ENCODE measurements at regions not wholly inside any gene's neighbourhood (a gene's known extent, or its start where the extent isn't known, plus 50 kb on each side); places are given as distances from the start of the nearest gene placed in this dataset.

GRCh38 chr22:47928631-47929030, 1166.2 kb downstream of the TBC1D22A start:
- Histone ChIP-seq H3K27me3 (replicated peaks; ENCODE audit: control insufficient read depth, insufficient read depth, low read length, poor library complexity, severe bottlenecking) (no peaks in the 10 kb centered on the region), H3K27ac (ENCODE audit: insufficient read depth, low read length, poor library complexity, severe bottlenecking) (no peak overlapping the region), H3K4me1 (ENCODE audit: control insufficient read depth, insufficient read depth, low read length, poor library complexity, severe bottlenecking) (no peaks in the 10 kb centered on the region), H3K36me3 (ENCODE audit: control insufficient read depth, insufficient read depth, low read length) (no peaks in the 10 kb centered on the region), H3K4me3 (ENCODE audit: insufficient read depth, low read depth, low read length, poor library complexity, severe bottlenecking) (no peak overlapping the region), H3K9me3 (ENCODE audit: control insufficient read depth, low read length) (no peaks in the 10 kb centered on the region)
- DNase-seq: no peak

- Histone ChIP-seq H3K4me1 (ENCODE audit: control insufficient read depth, insufficient read depth, low read length, poor library complexity, severe bottlenecking) (no peaks in the 10 kb centered on the region), H3K36me3 (ENCODE audit: control insufficient read depth, insufficient read depth, low read length) (no peaks in the 10 kb centered on the region), H3K27me3 (replicated peaks; ENCODE audit: control insufficient read depth, insufficient read depth, low read length, poor library complexity, severe bottlenecking) (no peaks in the 10 kb centered on the region), H3K9me3 (ENCODE audit: control insufficient read depth, low read length) (no peaks in the 10 kb centered on the region), H3K27ac (ENCODE audit: insufficient read depth, low read length, poor library complexity, severe bottlenecking) (no peak overlapping the region), H3K4me3 (ENCODE audit: insufficient read depth, low read depth, low read length, poor library complexity, severe bottlenecking) (no peak overlapping the region)
- DNase-seq: no peak
Observed at GRCh38 chr22:47927648-47928210, 1165.3 kb downstream of the TBC1D22A start.

- no peak overlapping the region for H3K4me3 ChIP-seq (ENCODE audit: insufficient read depth, low read depth, low read length, poor library complexity, severe bottlenecking)
- H3K9me3 ChIP-seq (ENCODE audit: control insufficient read depth, low read length): no peaks in the 10 kb centered on the region
- H3K36me3 ChIP-seq (ENCODE audit: control insufficient read depth, insufficient read depth, low read length): no peaks in the 10 kb centered on the region
- no peak for DNase-seq
- no peak overlapping the region for H3K27ac ChIP-seq (ENCODE audit: insufficient read depth, low read length, poor library complexity, severe bottlenecking)
- no peaks in the 10 kb centered on the region for H3K27me3 ChIP-seq (replicated peaks; ENCODE audit: control insufficient read depth, insufficient read depth, low read length, poor library complexity, severe bottlenecking)
- H3K4me1 ChIP-seq (ENCODE audit: control insufficient read depth, insufficient read depth, low read length, poor library complexity, severe bottlenecking): no peaks in the 10 kb centered on the region
Observed at GRCh38 chr22:47923011-47923427, 1160.6 kb downstream of the TBC1D22A start.

GRCh38 chr22:47921906-47922305, 1159.5 kb downstream of the TBC1D22A start:
- no peak overlapping the region for H3K4me3 ChIP-seq (ENCODE audit: insufficient read depth, low read depth, low read length, poor library complexity, severe bottlenecking)
- no peaks in the 10 kb centered on the region for H3K4me1 ChIP-seq (ENCODE audit: control insufficient read depth, insufficient read depth, low read length, poor library complexity, severe bottlenecking)
- H3K9me3 ChIP-seq (ENCODE audit: control insufficient read depth, low read length): no peaks in the 10 kb centered on the region
- H3K27me3 ChIP-seq (replicated peaks; ENCODE audit: control insufficient read depth, insufficient read depth, low read length, poor library complexity, severe bottlenecking): no peaks in the 10 kb centered on the region
- DNase-seq: no peak
- no peaks in the 10 kb centered on the region for H3K36me3 ChIP-seq (ENCODE audit: control insufficient read depth, insufficient read depth, low read length)
- H3K27ac ChIP-seq (ENCODE audit: insufficient read depth, low read length, poor library complexity, severe bottlenecking): no peak overlapping the region

GRCh38 chr22:47920380-47920959, 1158.0 kb downstream of the TBC1D22A start:
- Histone ChIP-seq H3K27ac (ENCODE audit: insufficient read depth, low read length, poor library complexity, severe bottlenecking) (no peak overlapping the region), H3K36me3 (ENCODE audit: control insufficient read depth, insufficient read depth, low read length) (no peaks in the 10 kb centered on the region), H3K4me3 (ENCODE audit: insufficient read depth, low read depth, low read length, poor library complexity, severe bottlenecking) (no peak overlapping the region), H3K27me3 (replicated peaks; ENCODE audit: control insufficient read depth, insufficient read depth, low read length, poor library complexity, severe bottlenecking) (no peaks in the 10 kb centered on the region), H3K4me1 (ENCODE audit: control insufficient read depth, insufficient read depth, low read length, poor library complexity, severe bottlenecking) (no peaks in the 10 kb centered on the region), H3K9me3 (ENCODE audit: control insufficient read depth, low read length) (no peaks in the 10 kb centered on the region)
- DNase-seq: no peak

GRCh38 chr22:47919893-47920292, 1157.4 kb downstream of the TBC1D22A start:
- Histone ChIP-seq H3K4me3 (ENCODE audit: insufficient read depth, low read depth, low read length, poor library complexity, severe bottlenecking) (no peak overlapping the region), H3K36me3 (ENCODE audit: control insufficient read depth, insufficient read depth, low read length) (no peaks in the 10 kb centered on the region), H3K9me3 (ENCODE audit: control insufficient read depth, low read length) (no peaks in the 10 kb centered on the region), H3K27ac (ENCODE audit: insufficient read depth, low read length, poor library complexity, severe bottlenecking) (no peak overlapping the region), H3K4me1 (ENCODE audit: control insufficient read depth, insufficient read depth, low read length, poor library complexity, severe bottlenecking) (no peaks in the 10 kb centered on the region), H3K27me3 (replicated peaks; ENCODE audit: control insufficient read depth, insufficient read depth, low read length, poor library complexity, severe bottlenecking) (no peaks in the 10 kb centered on the region)
- no peak for DNase-seq

- no peaks in the 10 kb centered on the region for H3K4me1 ChIP-seq (ENCODE audit: control insufficient read depth, insufficient read depth, low read length, poor library complexity, severe bottlenecking)
- H3K27ac ChIP-seq (ENCODE audit: insufficient read depth, low read length, poor library complexity, severe bottlenecking): no peak overlapping the region
- no peak for DNase-seq
- H3K4me3 ChIP-seq (ENCODE audit: insufficient read depth, low read depth, low read length, poor library complexity, severe bottlenecking): no peak overlapping the region
- H3K9me3 ChIP-seq (ENCODE audit: control insufficient read depth, low read length): no peaks in the 10 kb centered on the region
- no peaks in the 10 kb centered on the region for H3K27me3 ChIP-seq (replicated peaks; ENCODE audit: control insufficient read depth, insufficient read depth, low read length, poor library complexity, severe bottlenecking)
- H3K36me3 ChIP-seq (ENCODE audit: control insufficient read depth, insufficient read depth, low read length): no peaks in the 10 kb centered on the region
Observed at GRCh38 chr22:47919001-47919441, 1156.6 kb downstream of the TBC1D22A start.

- Histone ChIP-seq H3K4me1 (ENCODE audit: control insufficient read depth, insufficient read depth, low read length, poor library complexity, severe bottlenecking) (no peaks in the 10 kb centered on the region), H3K27me3 (replicated peaks; ENCODE audit: control insufficient read depth, insufficient read depth, low read length, poor library complexity, severe bottlenecking) (no peaks in the 10 kb centered on the region), H3K4me3 (ENCODE audit: insufficient read depth, low read depth, low read length, poor library complexity, severe bottlenecking) (no peak overlapping the region), H3K36me3 (ENCODE audit: control insufficient read depth, insufficient read depth, low read length) (no peaks in the 10 kb centered on the region), H3K9me3 (ENCODE audit: control insufficient read depth, low read length) (no peaks in the 10 kb centered on the region), H3K27ac (ENCODE audit: insufficient read depth, low read length, poor library complexity, severe bottlenecking) (no peak overlapping the region)
- no peak for DNase-seq
Observed at GRCh38 chr22:47918276-47918921, 1155.9 kb downstream of the TBC1D22A start.

- Histone ChIP-seq H3K27me3 (replicated peaks; ENCODE audit: control insufficient read depth, insufficient read depth, low read length, poor library complexity, severe bottlenecking) (no peaks in the 10 kb centered on the region), H3K4me1 (ENCODE audit: control insufficient read depth, insufficient read depth, low read length, poor library complexity, severe bottlenecking) (no peaks in the 10 kb centered on the region), H3K36me3 (ENCODE audit: control insufficient read depth, insufficient read depth, low read length) (no peaks in the 10 kb centered on the region), H3K9me3 (ENCODE audit: control insufficient read depth, low read length) (no peaks in the 10 kb centered on the region), H3K4me3 (ENCODE audit: insufficient read depth, low read depth, low read length, poor library complexity, severe bottlenecking) (no peak overlapping the region), H3K27ac (ENCODE audit: insufficient read depth, low read length, poor library complexity, severe bottlenecking) (no peak overlapping the region)
- DNase-seq: no peak
Observed at GRCh38 chr22:47914481-47915097, 1152.1 kb downstream of the TBC1D22A start.

- DNase-seq: no peak
- no peaks in the 10 kb centered on the region for H3K4me1 ChIP-seq (ENCODE audit: control insufficient read depth, insufficient read depth, low read length, poor library complexity, severe bottlenecking)
- H3K36me3 ChIP-seq (ENCODE audit: control insufficient read depth, insufficient read depth, low read length): no peaks in the 10 kb centered on the region
- H3K27me3 ChIP-seq (replicated peaks; ENCODE audit: control insufficient read depth, insufficient read depth, low read length, poor library complexity, severe bottlenecking): no peaks in the 10 kb centered on the region
- H3K9me3 ChIP-seq (ENCODE audit: control insufficient read depth, low read length): no peaks in the 10 kb centered on the region
- no peak overlapping the region for H3K4me3 ChIP-seq (ENCODE audit: insufficient read depth, low read depth, low read length, poor library complexity, severe bottlenecking)
- no peak overlapping the region for H3K27ac ChIP-seq (ENCODE audit: insufficient read depth, low read length, poor library complexity, severe bottlenecking)
Observed at GRCh38 chr22:47902646-47903180, 1140.3 kb downstream of the TBC1D22A start.
